ENCODE measurements at regions not wholly inside any gene's neighbourhood (a gene's known extent, or its start where the extent isn't known, plus 50 kb on each side); places are given as distances from the start of the nearest gene placed in this dataset.

DNA sequence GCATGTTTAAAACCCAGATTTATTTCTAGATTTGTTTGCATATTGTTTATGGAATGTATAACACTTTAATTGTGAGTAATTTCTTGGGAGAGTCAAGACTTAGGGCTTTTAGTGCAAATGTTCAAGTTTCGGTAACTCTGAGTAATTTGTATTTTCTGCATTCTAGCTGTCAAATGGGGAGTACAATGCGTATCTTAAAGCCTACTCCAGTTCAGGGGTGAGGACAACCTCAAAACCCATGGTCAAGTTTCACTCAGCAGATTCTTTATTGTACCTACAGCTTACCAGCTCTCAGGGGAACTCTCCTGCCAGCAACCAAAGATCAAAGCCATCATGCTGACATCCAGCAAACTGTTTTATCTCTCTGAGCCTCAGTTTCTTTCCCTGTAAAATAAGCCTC lies 458.6 kb upstream of the JARID2 start:
- no peak overlapping the region for H3K27ac ChIP-seq (ENCODE audit: low read depth in 2 of 2, low read length in 1 of 2)
- H4K20me1 ChIP-seq (ENCODE audit: insufficient read depth) = no peaks in the 10 kb centered on the region
- no peak for DNase-seq
- no peaks in the 10 kb centered on the region for H3K27me3 ChIP-seq (ENCODE audit: insufficient read depth)
- CTCF ChIA-PET = no interaction called here
- POLR2A ChIA-PET = no interaction called here
- WGBS (ENCODE audit: low lambda C conversion rate) = 72% methylated on average over 2 of the region's 2 CpGs
- no peaks in the 10 kb centered on the region for H3F3A ChIP-seq (replicated peaks; ENCODE audit: insufficient read depth)
- H3K4me1 ChIP-seq (ENCODE audit: control insufficient read depth in 1 of 2, insufficient read depth in 2 of 2, low read depth in 1 of 2, low read length in 1 of 2) = peaks cover 5 to 18% of the 10 kb centered on the region in 2 experiments; a peak in 3 of 4 replicates
- no peaks in the 10 kb centered on the region for H3K36me3 ChIP-seq (replicated peaks in 1 of 2; ENCODE audit: control insufficient read depth in 1 of 2, insufficient read depth in 2 of 2, low read length in 1 of 2)
- no peak overlapping the region for H3K9ac ChIP-seq
- H2AFZ ChIP-seq (ENCODE audit: low read depth) = no peak overlapping the region
- no peaks in the 10 kb centered on the region for H3K79me2 ChIP-seq (ENCODE audit: insufficient read depth)
- no peak overlapping the region for H3K4me3 ChIP-seq (ENCODE audit: low read depth in 2 of 2, low read length in 1 of 2)
- H3K9me2 ChIP-seq = no peaks in the 10 kb centered on the region
- no peaks in the 10 kb centered on the region for H3K9me3 ChIP-seq
- TF ChIP-seq, protein P1, sequence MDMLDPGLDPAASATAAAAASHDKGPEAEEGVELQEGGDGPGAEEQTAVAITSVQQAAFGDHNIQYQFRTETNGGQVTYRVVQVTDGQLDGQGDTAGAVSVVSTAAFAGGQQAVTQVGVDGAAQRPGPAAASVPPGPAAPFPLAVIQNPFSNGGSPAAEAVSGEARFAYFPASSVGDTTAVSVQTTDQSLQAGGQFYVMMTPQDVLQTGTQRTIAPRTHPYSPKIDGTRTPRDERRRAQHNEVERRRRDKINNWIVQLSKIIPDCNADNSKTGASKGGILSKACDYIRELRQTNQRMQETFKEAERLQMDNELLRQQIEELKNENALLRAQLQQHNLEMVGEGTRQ (IDR thresholded peaks at IDR 0.05; ENCODE audit: borderline replicate concordance, low read depth, low read length) = no peak
- TF ChIP-seq MXI1 (IDR thresholded peaks at IDR 0.05; ENCODE audit: low read depth, low read length) = no peak
- TF ChIP-seq RFX5 (IDR thresholded peaks at IDR 0.05; ENCODE audit: low read length) = no peak
- no peak for TF ChIP-seq GABPA (IDR thresholded peaks at IDR 0.05; ENCODE audit: low read depth)
- no peak for TF ChIP-seq POLR2AphosphoS5 (IDR thresholded peaks at IDR 0.05; ENCODE audit: low read depth, low read length)
- TF ChIP-seq, protein P2, sequence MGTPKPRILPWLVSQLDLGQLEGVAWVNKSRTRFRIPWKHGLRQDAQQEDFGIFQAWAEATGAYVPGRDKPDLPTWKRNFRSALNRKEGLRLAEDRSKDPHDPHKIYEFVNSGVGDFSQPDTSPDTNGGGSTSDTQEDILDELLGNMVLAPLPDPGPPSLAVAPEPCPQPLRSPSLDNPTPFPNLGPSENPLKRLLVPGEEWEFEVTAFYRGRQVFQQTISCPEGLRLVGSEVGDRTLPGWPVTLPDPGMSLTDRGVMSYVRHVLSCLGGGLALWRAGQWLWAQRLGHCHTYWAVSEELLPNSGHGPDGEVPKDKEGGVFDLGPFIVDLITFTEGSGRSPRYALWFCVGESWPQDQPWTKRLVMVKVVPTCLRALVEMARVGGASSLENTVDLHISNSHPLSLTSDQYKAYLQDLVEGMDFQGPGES (IDR thresholded peaks at IDR 0.05; ENCODE audit: low read depth, low read length) = no peak
- no peak for TF ChIP-seq FOXJ3 (CRISPR knock-in tag; IDR thresholded peaks at IDR 0.05)
- TF ChIP-seq TAF1 (IDR thresholded peaks at IDR 0.05; ENCODE audit: borderline replicate concordance, low read depth, low read length) = no peak
- H3K4me2 ChIP-seq = no peak overlapping the region

DNA sequence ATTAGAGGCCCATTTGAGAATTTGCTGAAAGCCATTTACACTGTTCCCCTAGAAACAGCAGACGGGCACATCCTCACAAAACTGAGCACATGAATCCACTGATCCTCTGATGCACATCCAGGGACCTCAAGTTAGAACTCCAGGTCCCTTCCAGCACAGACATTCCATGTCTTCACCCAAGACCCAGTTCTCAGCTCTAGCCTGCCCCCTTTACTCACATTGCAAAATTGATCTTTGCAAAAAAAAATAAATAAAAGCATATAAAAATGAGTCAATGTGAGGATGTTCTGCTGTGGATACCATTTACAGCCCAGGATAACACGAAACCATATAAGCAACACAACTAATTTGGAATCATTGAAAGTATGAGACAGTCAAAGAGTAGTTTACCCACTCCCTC lies 458.2 kb upstream of the JARID2 start:
- POLR2A ChIA-PET = no interaction called here
- TF ChIP-seq, protein P3, sequence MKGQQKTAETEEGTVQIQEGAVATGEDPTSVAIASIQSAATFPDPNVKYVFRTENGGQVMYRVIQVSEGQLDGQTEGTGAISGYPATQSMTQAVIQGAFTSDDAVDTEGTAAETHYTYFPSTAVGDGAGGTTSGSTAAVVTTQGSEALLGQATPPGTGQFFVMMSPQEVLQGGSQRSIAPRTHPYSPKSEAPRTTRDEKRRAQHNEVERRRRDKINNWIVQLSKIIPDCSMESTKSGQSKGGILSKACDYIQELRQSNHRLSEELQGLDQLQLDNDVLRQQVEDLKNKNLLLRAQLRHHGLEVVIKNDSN (IDR thresholded peaks at IDR 0.05; ENCODE audit: borderline replicate concordance, low read depth) = no peak
- TF ChIP-seq GABPA (IDR thresholded peaks at IDR 0.05; ENCODE audit: low read depth) (no peak), FOSL2 (IDR thresholded peaks at IDR 0.05; ENCODE audit: borderline replicate concordance, low read depth) (no peak), NFIC (IDR thresholded peaks at IDR 0.05; ENCODE audit: borderline replicate concordance) (no peak), JUND (IDR thresholded peaks at IDR 0.05) (no peak), RAD21 (IDR thresholded peaks at IDR 0.05; ENCODE audit: low read length) (no peak), SMC3 (IDR thresholded peaks at IDR 0.05; ENCODE audit: low read depth, low read length) (no peak), EZH2phosphoT487 (IDR thresholded peaks at IDR 0.05; ENCODE audit: borderline replicate concordance, low read depth) (no peak), TEAD4 (IDR thresholded peaks at IDR 0.05; ENCODE audit: borderline replicate concordance, insufficient read depth) (no peak), CHD2 (IDR thresholded peaks at IDR 0.05; ENCODE audit: low read length, partially characterized antibody) (no peak), RXRA (IDR thresholded peaks at IDR 0.05; ENCODE audit: borderline replicate concordance, low read depth) (no peak), RFX5 (IDR thresholded peaks at IDR 0.05; ENCODE audit: low read length) (no peak), EP300 (IDR thresholded peaks at IDR 0.05; ENCODE audit: borderline replicate concordance in 1 of 2, low read depth in 1 of 2, low read length in 1 of 2) (no peak), FOXM1 (IDR thresholded peaks at IDR 0.05; ENCODE audit: low read depth) (no peak), TAF1 (IDR thresholded peaks at IDR 0.05; ENCODE audit: borderline replicate concordance, low read depth, low read length) (no peak), FOXJ3 (CRISPR knock-in tag; IDR thresholded peaks at IDR 0.05) (no peak), MEF2A (IDR thresholded peaks at IDR 0.05; ENCODE audit: borderline replicate concordance, low read depth) (no peak), ELF1 (IDR thresholded peaks at IDR 0.05) (no peak), RCOR1 (IDR thresholded peaks at IDR 0.05; ENCODE audit: low read length) (no peak)
- TF ChIP-seq, protein P4, sequence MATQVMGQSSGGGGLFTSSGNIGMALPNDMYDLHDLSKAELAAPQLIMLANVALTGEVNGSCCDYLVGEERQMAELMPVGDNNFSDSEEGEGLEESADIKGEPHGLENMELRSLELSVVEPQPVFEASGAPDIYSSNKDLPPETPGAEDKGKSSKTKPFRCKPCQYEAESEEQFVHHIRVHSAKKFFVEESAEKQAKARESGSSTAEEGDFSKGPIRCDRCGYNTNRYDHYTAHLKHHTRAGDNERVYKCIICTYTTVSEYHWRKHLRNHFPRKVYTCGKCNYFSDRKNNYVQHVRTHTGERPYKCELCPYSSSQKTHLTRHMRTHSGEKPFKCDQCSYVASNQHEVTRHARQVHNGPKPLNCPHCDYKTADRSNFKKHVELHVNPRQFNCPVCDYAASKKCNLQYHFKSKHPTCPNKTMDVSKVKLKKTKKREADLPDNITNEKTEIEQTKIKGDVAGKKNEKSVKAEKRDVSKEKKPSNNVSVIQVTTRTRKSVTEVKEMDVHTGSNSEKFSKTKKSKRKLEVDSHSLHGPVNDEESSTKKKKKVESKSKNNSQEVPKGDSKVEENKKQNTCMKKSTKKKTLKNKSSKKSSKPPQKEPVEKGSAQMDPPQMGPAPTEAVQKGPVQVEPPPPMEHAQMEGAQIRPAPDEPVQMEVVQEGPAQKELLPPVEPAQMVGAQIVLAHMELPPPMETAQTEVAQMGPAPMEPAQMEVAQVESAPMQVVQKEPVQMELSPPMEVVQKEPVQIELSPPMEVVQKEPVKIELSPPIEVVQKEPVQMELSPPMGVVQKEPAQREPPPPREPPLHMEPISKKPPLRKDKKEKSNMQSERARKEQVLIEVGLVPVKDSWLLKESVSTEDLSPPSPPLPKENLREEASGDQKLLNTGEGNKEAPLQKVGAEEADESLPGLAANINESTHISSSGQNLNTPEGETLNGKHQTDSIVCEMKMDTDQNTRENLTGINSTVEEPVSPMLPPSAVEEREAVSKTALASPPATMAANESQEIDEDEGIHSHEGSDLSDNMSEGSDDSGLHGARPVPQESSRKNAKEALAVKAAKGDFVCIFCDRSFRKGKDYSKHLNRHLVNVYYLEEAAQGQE (IDR thresholded peaks at IDR 0.05; ENCODE audit: low read depth, low read length) = no peak
- Histone ChIP-seq H3K4me2 (no peak overlapping the region), H2AFZ (ENCODE audit: low read depth) (no peak overlapping the region), H3K4me1 (ENCODE audit: control insufficient read depth in 1 of 2, insufficient read depth in 2 of 2, low read depth in 1 of 2, low read length in 1 of 2) (peaks cover 5 to 22% of the 10 kb centered on the region in 2 experiments; a peak in 3 of 4 replicates), H3K4me3 (ENCODE audit: low read depth in 2 of 2, low read length in 1 of 2) (no peak overlapping the region), H4K20me1 (ENCODE audit: insufficient read depth) (no peaks in the 10 kb centered on the region), H3K27me3 (ENCODE audit: insufficient read depth) (no peaks in the 10 kb centered on the region), H3K9me2 (no peaks in the 10 kb centered on the region), H3K27ac (ENCODE audit: low read depth in 2 of 2, low read length in 1 of 2) (no peak overlapping the region), H3K36me3 (replicated peaks in 1 of 2; ENCODE audit: control insufficient read depth in 1 of 2, insufficient read depth in 2 of 2, low read length in 1 of 2) (no peaks in the 10 kb centered on the region), H3K9me3 (no peaks in the 10 kb centered on the region), H3K9ac (no peak overlapping the region), H3K79me2 (ENCODE audit: insufficient read depth) (no peaks in the 10 kb centered on the region), H3F3A (replicated peaks; ENCODE audit: insufficient read depth) (no peaks in the 10 kb centered on the region)
- CTCF ChIA-PET = no interaction called here
- WGBS (ENCODE audit: low lambda C conversion rate) = 44% methylated on average over 2 of the region's 2 CpGs
- DNase-seq = no peak

Measured in SK-N-SH (cell line).